ENCODE measurements at regions not wholly inside any gene's neighbourhood (a gene's known extent, or its start where the extent isn't known, plus 50 kb on each side); places are given as distances from the start of the nearest gene placed in this dataset.

DNA sequence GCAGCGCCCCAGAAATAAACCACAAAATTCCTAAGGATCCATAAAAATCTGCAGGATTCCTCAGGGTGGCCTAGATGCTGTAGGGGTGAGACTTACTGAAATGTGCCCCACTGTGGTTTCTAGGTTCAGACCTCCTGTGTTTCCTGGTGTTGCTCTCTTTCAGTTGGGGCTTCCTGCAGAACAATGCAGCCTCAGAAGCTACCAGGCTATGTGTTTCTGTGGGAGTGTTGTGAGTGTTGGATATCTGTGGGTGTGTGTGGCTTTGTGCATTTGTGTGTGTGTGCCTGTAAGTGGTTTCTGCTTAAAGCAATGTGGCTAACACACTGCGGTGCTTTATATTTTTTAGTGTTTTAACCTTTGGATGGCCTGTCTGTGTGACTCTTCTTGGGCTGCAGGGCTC is 277.6 kb downstream of the TSPY10 start:
- Histone ChIP-seq H4K91ac (replicated peaks; ENCODE audit: insufficient read length, low read length) (no peak overlapping the region), H4K5ac (ENCODE audit: insufficient read length, low read depth, low read length) (no peak overlapping the region)
- FAIRE-seq, result no peak

More for the DNA sequence above, 277.6 kb downstream of the TSPY10 start:
- Histone ChIP-seq H3K4ac (replicated peaks; ENCODE audit: insufficient read length, low read depth, low read length) (no peak overlapping the region), H4K8ac (ENCODE audit: extremely low read depth, insufficient read depth, low read length) (no peak overlapping the region), H2BK12ac (ENCODE audit: low read depth, low read length) (no peak overlapping the region), H2AFZ (ENCODE audit: low read length) (no peak overlapping the region), H3K36me3 (ENCODE audit: control insufficient read depth in 2 of 4, insufficient read depth in 4 of 4, low read length in 3 of 4) (no peaks in the 10 kb centered on the region), H3K79me1 (ENCODE audit: low read depth, low read length) (no peaks in the 10 kb centered on the region), H3K56ac (replicated peaks; ENCODE audit: insufficient read length, low read depth, low read length) (no peak overlapping the region), H3K9ac (replicated peaks in 1 of 4; ENCODE audit: extremely low read depth in 1 of 4, low read depth in 3 of 4, low read length in 3 of 4) (no peak overlapping the region), H3K4me1 (replicated peaks in 1 of 4; ENCODE audit: control insufficient read depth in 3 of 4, insufficient read depth in 4 of 4, low read length in 3 of 4) (no peaks in the 10 kb centered on the region), H3K4me2 (ENCODE audit: insufficient read depth in 1 of 2, low read depth in 2 of 2, low read length in 2 of 2) (no peak overlapping the region), H2BK15ac (ENCODE audit: low read length) (no peak overlapping the region), H4K20me1 (replicated peaks in 1 of 2; ENCODE audit: control insufficient read depth in 1 of 2, insufficient read depth in 2 of 2, low read length in 2 of 2) (no peaks in the 10 kb centered on the region), H3K27ac (ENCODE audit: low read depth, low read length) (no peak overlapping the region), H3K79me2 (ENCODE audit: control insufficient read depth in 1 of 2, insufficient read depth in 2 of 2, low read length in 2 of 2) (no peaks in the 10 kb centered on the region), H3K18ac (ENCODE audit: extremely low read depth, low read length) (no peak overlapping the region), H3K9me3 (ENCODE audit: insufficient read depth in 2 of 2, low read depth in 1 of 2, low read length in 1 of 2) (no peaks in the 10 kb centered on the region), H2BK20ac (ENCODE audit: low read length) (no peak overlapping the region), H2BK5ac (ENCODE audit: low read depth, low read length) (no peak overlapping the region), H3K14ac (ENCODE audit: insufficient read length) (no peak overlapping the region), H3K23ac (ENCODE audit: insufficient read length) (no peak overlapping the region), H3K23me2 (ENCODE audit: low read depth, low read length) (no peaks in the 10 kb centered on the region), H3K4me3 (ENCODE audit: extremely low read depth in 1 of 4, insufficient read depth in 2 of 4, low read depth in 3 of 4, low read length in 4 of 4) (no peak overlapping the region), H2AK5ac (ENCODE audit: low read depth, low read length) (no peak overlapping the region), H3K27me3 (replicated peaks in 1 of 4; ENCODE audit: control insufficient read depth in 3 of 4, extremely low read depth in 1 of 4, insufficient read depth in 3 of 4, low read length in 3 of 4) (no peaks in the 10 kb centered on the region), H2BK120ac (replicated peaks; ENCODE audit: low read depth, low read length) (no peak overlapping the region)
- POLR2A ChIA-PET (ENCODE audit: partially characterized antibody), result no interaction called here
- no CpG with 5 or more reads among the region's 2 CpGs for WGBS, 2 experiments (ENCODE audit: extremely low coverage in 1 of 2, insufficient coverage in 1 of 2, insufficient read length in 1 of 2, insufficient replicate concordance in 2 of 2, low coverage in 1 of 2, low lambda C conversion rate in 2 of 2, missing lambda C conversion rate in 1 of 2)
- CTCF ChIA-PET (ENCODE audit: partially characterized antibody), result no interaction called here
- no peak for DNase-seq (ENCODE audit: low read depth in 1 of 2, low spot score in 2 of 2)
- TF ChIP-seq RBBP5 (IDR thresholded peaks at IDR 0.05; ENCODE audit: borderline replicate concordance, low read depth, low read length) (no peak), BACH1 (IDR thresholded peaks at IDR 0.05; ENCODE audit: low read length) (no peak), TAF1 (IDR thresholded peaks at IDR 0.05; ENCODE audit: low read depth, low read length) (no peak), SAP30 (IDR thresholded peaks at IDR 0.05; ENCODE audit: insufficient read depth, insufficient replicate concordance, low read length) (no peak), CTBP2 (IDR thresholded peaks at IDR 0.05; ENCODE audit: borderline replicate concordance, insufficient read depth, insufficient read length, low read length) (no peak), CHD1 (IDR thresholded peaks at IDR 0.05; ENCODE audit: low read depth, low read length) (no peak), TEAD4 (IDR thresholded peaks at IDR 0.05; ENCODE audit: low read depth, low read length) (no peak), PHF8 (conservative IDR thresholded peaks at IDR 0.05; ENCODE audit: low read depth, low read length) (no peak), FOSL1 (IDR thresholded peaks at IDR 0.05; ENCODE audit: insufficient read depth, low read depth, low read length) (no peak), NRF1 (IDR thresholded peaks at IDR 0.05; ENCODE audit: low read depth, low read length) (no peak)

Measured in H1 (cell line).